H1 (cell line): ENCODE measurements at regions not wholly inside any gene's neighbourhood (a gene's known extent, or its start where the extent isn't known, plus 50 kb on each side); places are given as distances from the start of the nearest gene placed in this dataset.

Experiments used
- CTCF ChIA-PET: fragments of 300-600 bp; sonication (Branson Sonifier 250); formaldehyde crosslinking; loops from one replicate; lab custom pipeline; 2021; ENCODE audit not compliant: partially characterized antibody; lab: Charles Lee
- POLR2A ChIA-PET: fragments of 300-600 bp; sonication (Branson Sonifier 250); formaldehyde crosslinking; loops from one replicate; lab custom pipeline; 2021; ENCODE audit warnings: inconsistent platforms; ENCODE audit not compliant: partially characterized antibody; lab: Charles Lee
- DNase-seq, 2 experiments: peaks; one replicate each; pipeline versions ENCODE4 v3.0.0 to v3.0.0-alpha.2; 2010 to 2022; ENCODE audit warnings: low spot score in 2 of 2, low read depth in 1 of 2, mixed read lengths in 1 of 2
- FAIRE-seq: peaks from 2 replicates; lab custom pipeline; 2011; peaks lifted over from hg19 to GRCh38; lab: Jason Lieb, UNC
- H2AFZ ChIP-seq: 2 replicates; pipeline ENCODE4 v1.8.1; 2012; ENCODE audit warnings: low read length, inconsistent platforms
- H2AK5ac ChIP-seq: 2 replicates; pipeline ENCODE4 v1.6.1; 2013; ENCODE audit warnings: low read depth, low read length
- H2BK120ac ChIP-seq: replicated peaks from 2 replicates; pipeline ENCODE3; 2013; ENCODE audit warnings: low read depth, low read length, inconsistent platforms
- H2BK12ac ChIP-seq: 2 replicates; pipeline ENCODE4 v1.6.1; 2013; ENCODE audit warnings: low read depth, low read length
- H2BK15ac ChIP-seq: 2 replicates; pipeline ENCODE4 v1.6.1; 2013; ENCODE audit warnings: low read length
- H2BK20ac ChIP-seq: 2 replicates; pipeline ENCODE4 v1.6.1; 2013; ENCODE audit warnings: low read length
- H2BK5ac ChIP-seq: 2 replicates; pipeline ENCODE4 v1.6.1; 2013; ENCODE audit warnings: low read depth, low read length
- H3K14ac ChIP-seq: 2 replicates; pipeline ENCODE4 v1.6.1; 2013; ENCODE audit warnings: inconsistent platforms; ENCODE audit not compliant: insufficient read length
- H3K18ac ChIP-seq: 2 replicates; pipeline ENCODE4 v1.6.1; 2013; ENCODE audit warnings: low read length; ENCODE audit errors: extremely low read depth
- H3K23ac ChIP-seq: 2 replicates; pipeline ENCODE4 v1.6.1; 2013; ENCODE audit warnings: inconsistent platforms; ENCODE audit not compliant: insufficient read length
- H3K23me2 ChIP-seq: 2 replicates; pipeline ENCODE4 v1.6.1; 2013; ENCODE audit warnings: low read depth, low read length
- H3K27ac ChIP-seq: 2 replicates; pipeline ENCODE4 v1.6.1; 2011; ENCODE audit warnings: low read depth, low read length, inconsistent platforms
- H3K27me3 ChIP-seq, 4 experiments: replicated peaks in 1 of 4; 1 replicate in 1 of 4; 2 replicates in 3 of 4; pipeline versions ENCODE4 v1.6.1 to v1.8.1; 2011 to 2013; ENCODE audit warnings: low read length in 3 of 4, mild to moderate bottlenecking in 3 of 4, inconsistent platforms in 2 of 4, mixed read lengths in 2 of 4, moderate library complexity in 1 of 4; ENCODE audit not compliant: control insufficient read depth in 3 of 4, insufficient read depth in 3 of 4; ENCODE audit errors: extremely low read depth in 1 of 4
- H3K36me3 ChIP-seq, 4 experiments: 2 replicates each; pipeline versions ENCODE4 v1.6.1 to v1.8.1; 2011 to 2013; ENCODE audit warnings: mild to moderate bottlenecking in 4 of 4, low read length in 3 of 4, moderate library complexity in 2 of 4, control low read depth in 1 of 4, inconsistent platforms in 1 of 4; ENCODE audit not compliant: insufficient read depth in 4 of 4, control insufficient read depth in 2 of 4
- H3K4ac ChIP-seq: replicated peaks from 2 replicates; pipeline ENCODE3; 2013; ENCODE audit warnings: low read length, low read depth, mixed read lengths, inconsistent platforms; ENCODE audit not compliant: insufficient read length
- H3K4me1 ChIP-seq, 4 experiments: replicated peaks in 1 of 4; 1 replicate in 1 of 4; 2 replicates in 3 of 4; pipeline versions ENCODE4 v1.6.1 to v1.8.1; 2011 to 2013; ENCODE audit warnings: low read length in 3 of 4, inconsistent platforms in 2 of 4, mixed read lengths in 1 of 4; ENCODE audit not compliant: insufficient read depth in 4 of 4, control insufficient read depth in 3 of 4
- H3K4me2 ChIP-seq, 2 experiments: 2 replicates each; pipeline versions ENCODE4 v1.6.1 to v1.8.1; 2011 to 2013; ENCODE audit warnings: low read depth in 2 of 2, low read length in 2 of 2, control low read depth in 1 of 2, inconsistent platforms in 1 of 2, mild to moderate bottlenecking in 1 of 2; ENCODE audit not compliant: insufficient read depth in 1 of 2
- H3K4me3 ChIP-seq, 4 experiments: fragments of 200-600, 300-600 bp in 1 of 4; sonication (generic), shearing (Covaris generic), sonication (Bioruptor Twin) in 1 of 4; 2 replicates each; pipeline versions ENCODE4 v1.5.1 to v1.8.1; 2011 to 2016; ENCODE audit warnings: low read length in 4 of 4, low read depth in 3 of 4, control low read depth in 2 of 4, inconsistent platforms in 2 of 4, mild to moderate bottlenecking in 2 of 4, mixed read lengths in 1 of 4, moderate library complexity in 1 of 4; ENCODE audit not compliant: insufficient read depth in 2 of 4; ENCODE audit errors: extremely low read depth in 1 of 4
- H3K56ac ChIP-seq: replicated peaks from 2 replicates; pipeline ENCODE3; 2013; ENCODE audit warnings: low read depth, mild to moderate bottlenecking, mixed read lengths, low read length, inconsistent platforms; ENCODE audit not compliant: insufficient read length
- H3K79me1 ChIP-seq: 2 replicates; pipeline ENCODE4 v1.6.1; 2013; ENCODE audit warnings: low read depth, low read length, control low read depth
- H3K79me2 ChIP-seq, 2 experiments: 2 replicates each; pipeline versions ENCODE4 v1.6.1 to v1.8.1; 2012 to 2013; ENCODE audit warnings: low read length in 2 of 2, mild to moderate bottlenecking in 2 of 2, inconsistent platforms in 1 of 2; ENCODE audit not compliant: insufficient read depth in 2 of 2, control insufficient read depth in 1 of 2
- H3K9ac ChIP-seq, 4 experiments: replicated peaks in 1 of 4; 1 replicate in 1 of 4; 2 replicates in 3 of 4; pipeline versions ENCODE4 v1.6.1 to v1.8.1; 2011 to 2013; ENCODE audit warnings: low read depth in 3 of 4, low read length in 3 of 4, control low read depth in 2 of 4, mild to moderate bottlenecking in 2 of 4, moderate library complexity in 2 of 4, inconsistent platforms in 1 of 4; ENCODE audit errors: extremely low read depth in 1 of 4
- H3K9me3 ChIP-seq, 2 experiments: 2 replicates each; pipeline versions ENCODE4 v1.6.1 to v1.8.1; 2012 to 2013; ENCODE audit warnings: mild to moderate bottlenecking in 2 of 2, moderate library complexity in 2 of 2, control low read depth in 1 of 2, inconsistent platforms in 1 of 2, low read depth in 1 of 2, low read length in 1 of 2, mixed read lengths in 1 of 2; ENCODE audit not compliant: insufficient read depth in 2 of 2
- H4K20me1 ChIP-seq, 2 experiments: replicated peaks in 1 of 2; 2 replicates each; pipeline versions ENCODE3 to v1.8.1; 2011 to 2013; ENCODE audit warnings: inconsistent platforms in 2 of 2, low read length in 2 of 2, mild to moderate bottlenecking in 1 of 2; ENCODE audit not compliant: insufficient read depth in 2 of 2, control insufficient read depth in 1 of 2
- H4K5ac ChIP-seq: 2 replicates; pipeline ENCODE4 v1.6.1; 2013; ENCODE audit warnings: low read length, low read depth, mixed read lengths, inconsistent platforms; ENCODE audit not compliant: insufficient read length
- H4K8ac ChIP-seq: 2 replicates; pipeline ENCODE4 v1.8.0; 2013; ENCODE audit warnings: mild to moderate bottlenecking, moderate library complexity, low read length, inconsistent platforms; ENCODE audit not compliant: insufficient read depth; ENCODE audit errors: extremely low read depth
- H4K91ac ChIP-seq: replicated peaks from 2 replicates; pipeline ENCODE3; 2013; ENCODE audit warnings: low read length, mixed read lengths, inconsistent platforms; ENCODE audit not compliant: insufficient read length
- ASH2L ChIP-seq: fragments of 200-600, 300-600 bp; sonication (generic); IDR thresholded peaks from one replicate; pipeline ENCODE4 v1.7.1; 2017; ENCODE audit warnings: low read length
- CBX5 ChIP-seq: fragments of 300-800, 300-1000 bp; sonication (generic); IDR thresholded peaks from 2 replicates; pipeline ENCODE4 v1.7.1; 2016; ENCODE audit warnings: antibody characterized with exemption, low read length, low read depth
- CTCF ChIP-seq, 3 experiments: IDR thresholded peaks; 1 replicate in 2 of 3; 2 replicates in 1 of 3; pipeline versions ENCODE4 v1.5.1 to v1.6.1; 2011; ENCODE audit warnings: low read length in 3 of 3, mild to moderate bottlenecking in 3 of 3, inconsistent platforms in 2 of 3, low read depth in 1 of 3, moderate library complexity in 1 of 3; ENCODE audit not compliant: insufficient read depth in 1 of 3; ENCODE audit errors: control extremely low read depth in 1 of 3
- E2F6 ChIP-seq: IDR thresholded peaks from 2 replicates; pipeline ENCODE4 v1.6.1; 2012; ENCODE audit warnings: inconsistent platforms
- GTF2F1 ChIP-seq: IDR thresholded peaks from 2 replicates; pipeline ENCODE4 v1.6.1; 2012; ENCODE audit warnings: low read depth, low read length, improper control_type of control experiment, borderline replicate concordance
- MAFK ChIP-seq: IDR thresholded peaks from 2 replicates; pipeline ENCODE4 v1.6.1; 2012; ENCODE audit warnings: low read depth, mild to moderate bottlenecking, improper control_type of control experiment, low read length
- RAD21 ChIP-seq, 2 experiments: IDR thresholded peaks in 1 of 2; conservative IDR thresholded peaks in 1 of 2; 2 replicates each; pipeline ENCODE4 v1.6.1; 2011; ENCODE audit warnings: low read depth in 2 of 2, low read length in 2 of 2, improper control_type of control experiment in 1 of 2, inconsistent platforms in 1 of 2, mild to moderate bottlenecking in 1 of 2, moderate library complexity in 1 of 2
- RBBP5 ChIP-seq: IDR thresholded peaks from 2 replicates; pipeline ENCODE4 v1.7.1; 2012; ENCODE audit warnings: low read depth, mild to moderate bottlenecking, inconsistent platforms, low read length, moderate library complexity, borderline replicate concordance
- RFX5 ChIP-seq: IDR thresholded peaks from 2 replicates; pipeline ENCODE4 v1.6.1; 2011; ENCODE audit warnings: low read depth, low read length, improper control_type of control experiment, borderline replicate concordance
- SP2 ChIP-seq: IDR thresholded peaks from 2 replicates; pipeline ENCODE4 v1.6.1; 2012; ENCODE audit warnings: mild to moderate bottlenecking, low read length, inconsistent platforms
- TCF12 ChIP-seq: IDR thresholded peaks from 2 replicates; pipeline ENCODE4 v1.6.1; 2011; ENCODE audit warnings: low read depth, mild to moderate bottlenecking, low read length
- YY1 ChIP-seq: IDR thresholded peaks from 2 replicates; pipeline ENCODE4 v1.6.1; 2011; ENCODE audit warnings: low read depth, mild to moderate bottlenecking, low read length
- WGBS, 2 experiments: shearing (Covaris generic) in 1 of 2; methylation state at CpG; one replicate each; pipeline versions ENCODE4 v1.1.6 to v1.1.7; 2013 to 2015; ENCODE audit warnings: low lambda C conversion rate in 2 of 2, mixed read lengths in 2 of 2, inconsistent platforms in 1 of 2, low coverage in 1 of 2, missing lambda C conversion rate in 1 of 2; ENCODE audit not compliant: insufficient replicate concordance in 2 of 2, insufficient coverage in 1 of 2, insufficient read length in 1 of 2; ENCODE audit errors: extremely low coverage in 1 of 2, missing lambda C conversion rate in 1 of 2; 5-methylcytosine and 5-hydroxymethylcytosine counted together

- Histone ChIP-seq H2AK5ac (no peak overlapping the region), H2BK12ac (no peak overlapping the region), H3K79me1 (no peaks in the 10 kb centered on the region), H3K36me3 (no peaks in the 10 kb centered on the region), H2BK5ac (no peak overlapping the region), H3K14ac (no peak overlapping the region), H3K18ac (no peak overlapping the region), H3K4me2 (no peak overlapping the region), H3K9me3 (no peaks in the 10 kb centered on the region), H4K8ac (no peak overlapping the region), H3K27ac (no peak overlapping the region), H2BK120ac (no peak overlapping the region), H4K91ac (no peak overlapping the region), H3K23ac (no peak overlapping the region), H3K4ac (no peak overlapping the region), H3K56ac (no peak overlapping the region), H2AFZ (no peak overlapping the region), H3K27me3 (no peaks in the 10 kb centered on the region), H3K4me3 (no peak overlapping the region), H4K5ac (no peak overlapping the region), H3K79me2 (no peaks in the 10 kb centered on the region), H3K23me2 (no peaks in the 10 kb centered on the region), H4K20me1 (no peaks in the 10 kb centered on the region), H3K9ac (no peak overlapping the region), H2BK15ac (no peak overlapping the region), H3K4me1 (peaks cover 0 to 2% (median 0%) of the 10 kb centered on the region in 4 experiments; a peak in 2 of 7 replicates), H2BK20ac (no peak overlapping the region)
- CTCF ChIA-PET: no interaction called here
- 90% methylated on average over 2 of the region's 2 CpGs; no CpG with 5 or more reads in 1 of the 2 experiments for WGBS, 2 experiments
- POLR2A ChIA-PET: no interaction called here
- FAIRE-seq (no peak), DNase-seq (no peak)
- TF ChIP-seq GTF2F1: no peak
- TF ChIP-seq RAD21 (IDR thresholded peaks at IDR 0.05 in 1 of 2, conservative IDR thresholded peaks at IDR 0.05 in 1 of 2; ENCODE audit: low read depth in 2 of 2, low read length in 2 of 2): no peak
- TF ChIP-seq SP2: no peak
- no peak for TF ChIP-seq E2F6
- no peak for TF ChIP-seq TCF12
- TF ChIP-seq CBX5: no peak
- TF ChIP-seq CTCF (IDR thresholded peaks at IDR 0.05; ENCODE audit: control extremely low read depth in 1 of 3, insufficient read depth in 1 of 3, low read depth in 1 of 3, low read length in 3 of 3): no peak
- no peak for TF ChIP-seq MAFK
- no peak for TF ChIP-seq YY1
- no peak for TF ChIP-seq RBBP5
- no peak for TF ChIP-seq RFX5
- no peak for TF ChIP-seq ASH2L
Measured at GRCh38 chr1:213439703-213440102, 388.7 kb downstream of the RPS6KC1 start.
